ENCODE measurements at regions not wholly inside any gene's neighbourhood (a gene's known extent, or its start where the extent isn't known, plus 50 kb on each side); places are given as distances from the start of the nearest gene placed in this dataset.
"Not testable (repeated sequence)": the region's sequence is repeated elsewhere in the genome, so short reads cannot be mapped to it uniquely, and the experiment has no call there.

GRCh38 chr7:109498131-109498530 is 928.5 kb downstream of the DNAJB9 start:
- no peak for DNase-seq

GRCh38 chr7:109503421-109503820 is 933.7 kb downstream of the DNAJB9 start:
- no peak for DNase-seq

- no peak for DNase-seq
Observed at GRCh38 chr7:109522585-109522984, 952.9 kb downstream of the DNAJB9 start.

GRCh38 chr7:109527833-109528232 is 958.2 kb downstream of the DNAJB9 start:
- no peak for DNase-seq

GRCh38 chr7:109529712-109530111 is 960.0 kb downstream of the DNAJB9 start:
- DNase-seq = no peak

- no peak for DNase-seq
Observed at GRCh38 chr7:109532262-109532992, 962.8 kb downstream of the DNAJB9 start.

GRCh38 chr7:109545686-109546085 is 976.0 kb downstream of the DNAJB9 start:
- no peak for DNase-seq

GRCh38 chr7:109549471-109550193 is 980.0 kb downstream of the DNAJB9 start:
- no peak for DNase-seq

- DNase-seq = no peak
Observed at GRCh38 chr7:109552017-109552416, 982.3 kb downstream of the DNAJB9 start.

GRCh38 chr7:109577265-109577664 is 1007.6 kb downstream of the DNAJB9 start:
- DNase-seq = no peak

GRCh38 chr7:109579901-109580300 is 1010.2 kb downstream of the DNAJB9 start:
- no peak for DNase-seq

- no peak for DNase-seq
Observed at GRCh38 chr7:109582211-109582610, 1012.5 kb downstream of the DNAJB9 start.

- DNase-seq = not testable (repeated sequence)
Observed at GRCh38 chr7:109596948-109597347, 1027.3 kb downstream of the DNAJB9 start.

- no peak for DNase-seq
Observed at GRCh38 chr7:109611656-109612055, 1042.0 kb downstream of the DNAJB9 start.

GRCh38 chr7:109616551-109617069 is 1046.9 kb downstream of the DNAJB9 start:
- DNase-seq = no peak

GRCh38 chr7:109622320-109622719 is 1052.6 kb downstream of the DNAJB9 start:
- no peak for DNase-seq

- not testable (repeated sequence) for DNase-seq
Observed at GRCh38 chr7:109632890-109633289, 1063.2 kb downstream of the DNAJB9 start.

GRCh38 chr7:109635374-109635773 is 1065.7 kb downstream of the DNAJB9 start:
- DNase-seq = no peak

- DNase-seq = no peak
Observed at GRCh38 chr7:109637428-109637990, 1067.8 kb downstream of the DNAJB9 start.

GRCh38 chr7:109638321-109638720 is 1068.6 kb downstream of the DNAJB9 start:
- no peak for DNase-seq

GRCh38 chr7:109639561-109639960 is 1069.9 kb downstream of the DNAJB9 start:
- no peak for DNase-seq

GRCh38 chr7:109641445-109641844 is 1071.8 kb downstream of the DNAJB9 start:
- no peak for DNase-seq

GRCh38 chr7:109646124-109646523 is 1076.5 kb downstream of the DNAJB9 start:
- DNase-seq = no peak

- DNase-seq = not testable (repeated sequence)
Observed at GRCh38 chr7:109646594-109646993, 1076.9 kb downstream of the DNAJB9 start.
